Osteoblast (primary cell): ENCODE measurements at regions not wholly inside any gene's neighbourhood (a gene's known extent, or its start where the extent isn't known, plus 50 kb on each side); places are given as distances from the start of the nearest gene placed in this dataset.
"Not testable (repeated sequence)": the region's sequence is repeated elsewhere in the genome, so short reads cannot be mapped to it uniquely, and the experiment has no call there.

Experiments used
- DNase-seq: peaks from one replicate; pipeline ENCODE4 v3.0.0; 2011; ENCODE audit warnings: low spot score, mixed read lengths; ENCODE audit not compliant: insufficient read length; ENCODE audit errors: missing footprints
- H2AFZ ChIP-seq: 2 replicates; pipeline ENCODE4 v1.6.0; 2011; ENCODE audit warnings: mild to moderate bottlenecking, low read length
- H3K27ac ChIP-seq: 2 replicates; pipeline ENCODE4 v1.5.1; 2011; ENCODE audit warnings: mild to moderate bottlenecking, low read depth, low read length, moderate library complexity
- H3K27me3 ChIP-seq: 2 replicates; pipeline ENCODE4 v1.6.0; 2012; ENCODE audit warnings: mild to moderate bottlenecking, control low read depth, inconsistent platforms, low read length, moderate library complexity; ENCODE audit not compliant: insufficient read depth
- H3K36me3 ChIP-seq: 2 replicates; pipeline ENCODE4 v1.5.1; 2011; ENCODE audit warnings: mild to moderate bottlenecking, low read length, control low read depth, moderate library complexity; ENCODE audit not compliant: insufficient read depth
- H3K4me1 ChIP-seq: 2 replicates; pipeline ENCODE4 v1.5.1; 2011; ENCODE audit warnings: mild to moderate bottlenecking, low read length, control low read depth, moderate library complexity; ENCODE audit not compliant: insufficient read depth
- H3K4me2 ChIP-seq: 2 replicates; pipeline ENCODE4 v1.6.0; 2011; ENCODE audit warnings: mild to moderate bottlenecking, low read length; ENCODE audit not compliant: insufficient read depth
- H3K4me3 ChIP-seq: fragments of 200-600 bp; sonication (generic); 3 replicates; pipeline ENCODE4 v1.5.1; 2012; ENCODE audit warnings: mild to moderate bottlenecking, low read length, inconsistent platforms; ENCODE audit not compliant: insufficient read depth
- H3K79me2 ChIP-seq: 2 replicates; pipeline ENCODE4 v1.6.0; 2012; ENCODE audit warnings: mild to moderate bottlenecking, low read length, control low read depth, inconsistent platforms; ENCODE audit not compliant: insufficient read depth
- H3K9me3 ChIP-seq: 2 replicates; pipeline ENCODE4 v1.5.1; 2011; ENCODE audit warnings: low read depth, low read length, control low read depth
- H4K20me1 ChIP-seq: 2 replicates; pipeline ENCODE4 v1.6.0; 2012; ENCODE audit warnings: mild to moderate bottlenecking, low read length, control low read depth; ENCODE audit not compliant: insufficient read depth
- CTCF ChIP-seq: IDR thresholded peaks from 2 replicates; pipeline ENCODE4 v1.5.1; 2011; ENCODE audit warnings: mild to moderate bottlenecking, low read depth, low read length, moderate library complexity; ENCODE audit errors: extremely low read depth

DNA sequence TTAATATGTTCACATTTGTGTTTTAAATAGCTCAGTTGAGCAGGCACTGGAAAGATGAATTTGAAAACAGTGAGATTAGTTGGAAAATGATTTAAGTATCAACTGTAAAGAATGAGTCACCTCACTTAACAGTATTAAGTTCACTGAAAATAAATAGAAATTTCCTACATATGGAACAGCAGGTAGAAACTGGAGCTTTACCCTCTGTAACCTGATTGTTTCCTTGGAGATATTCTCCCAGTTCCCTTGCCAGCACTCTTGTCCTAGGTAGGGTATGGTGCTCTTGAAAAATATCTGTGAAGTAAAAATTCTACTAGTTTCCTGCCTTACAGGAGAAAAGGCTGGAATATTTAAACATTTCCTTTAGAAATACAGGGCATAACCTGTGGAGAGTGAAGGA, 81.3 kb upstream of the DLGAP1 start:
- no peak for TF ChIP-seq CTCF
- Histone ChIP-seq H4K20me1 (no peaks in the 10 kb centered on the region), H3K27me3 (no peaks in the 10 kb centered on the region), H3K9me3 (no peaks in the 10 kb centered on the region), H3K4me1 (no peaks in the 10 kb centered on the region), H3K79me2 (no peaks in the 10 kb centered on the region), H3K36me3 (no peaks in the 10 kb centered on the region), H3K27ac (no peak overlapping the region), H3K4me2 (no peak overlapping the region), H3K4me3 (no peak overlapping the region), H2AFZ (no peak overlapping the region)
- no peak for DNase-seq

DNA sequence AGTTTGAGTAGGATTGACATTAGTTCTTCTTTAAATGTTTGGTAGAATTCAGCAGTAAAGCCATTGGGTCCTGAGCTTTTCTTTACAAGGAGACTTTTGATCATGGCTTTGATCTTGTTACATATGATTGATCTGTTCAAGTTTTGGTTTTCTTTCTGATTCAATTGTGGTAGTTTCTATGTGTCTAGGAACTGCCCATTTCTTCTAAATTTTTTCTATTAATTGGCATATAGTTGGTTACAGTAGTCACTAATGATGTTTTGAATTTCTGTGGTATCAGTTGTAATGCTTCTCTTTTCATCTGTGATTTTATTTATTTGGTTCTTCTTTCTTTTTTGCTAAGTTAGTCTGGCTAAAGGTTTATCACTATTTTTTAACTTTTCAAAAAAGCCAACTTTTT, 73.3 kb upstream of the DLGAP1 start:
- TF ChIP-seq CTCF, result no peak
- Histone ChIP-seq H3K4me2 (no peak overlapping the region), H3K27me3 (no peaks in the 10 kb centered on the region), H3K4me3 (no peak overlapping the region), H3K27ac (no peak overlapping the region), H3K4me1 (no peaks in the 10 kb centered on the region), H3K79me2 (no peaks in the 10 kb centered on the region), H3K36me3 (no peaks in the 10 kb centered on the region), H2AFZ (no peak overlapping the region), H4K20me1 (no peaks in the 10 kb centered on the region), H3K9me3 (no peaks in the 10 kb centered on the region)
- no peak for DNase-seq

- not testable (repeated sequence) for H3K4me1 ChIP-seq, H3K79me2 ChIP-seq, H4K20me1 ChIP-seq, H3K4me3 ChIP-seq, H2AFZ ChIP-seq, DNase-seq, H3K9me3 ChIP-seq, H3K4me2 ChIP-seq, H3K36me3 ChIP-seq, H3K27ac ChIP-seq, H3K27me3 ChIP-seq
Observed at GRCh38 chr18:4527826-4528225, 72.7 kb upstream of the DLGAP1 start.

- Histone ChIP-seq H3K79me2 (no peaks in the 10 kb centered on the region), H3K36me3 (no peaks in the 10 kb centered on the region), H3K4me3 (no peak overlapping the region), H3K4me2 (no peak overlapping the region), H3K4me1 (no peaks in the 10 kb centered on the region), H3K27me3 (no peaks in the 10 kb centered on the region), H3K27ac (no peak overlapping the region), H4K20me1 (no peaks in the 10 kb centered on the region), H3K9me3 (no peaks in the 10 kb centered on the region), H2AFZ (no peak overlapping the region)
- no peak for TF ChIP-seq CTCF
- DNase-seq, result no peak
Observed at GRCh38 chr18:4524096-4524495, 69.0 kb upstream of the DLGAP1 start.

GRCh38 chr18:4511166-4511565, 56.1 kb upstream of the DLGAP1 start:
- H4K20me1 ChIP-seq, result no peaks in the 10 kb centered on the region
- no peaks in the 10 kb centered on the region for H3K36me3 ChIP-seq
- H3K4me3 ChIP-seq, result no peak overlapping the region
- H3K27ac ChIP-seq, result no peak overlapping the region
- H2AFZ ChIP-seq, result no peak overlapping the region
- no peak for DNase-seq
- no peaks in the 10 kb centered on the region for H3K4me1 ChIP-seq
- H3K79me2 ChIP-seq, result no peaks in the 10 kb centered on the region
- H3K4me2 ChIP-seq, result no peak overlapping the region
- TF ChIP-seq CTCF, result no peak
- H3K27me3 ChIP-seq, result no peaks in the 10 kb centered on the region
- no peaks in the 10 kb centered on the region for H3K9me3 ChIP-seq
